Vagina (tissue), 2 donors: ENCODE measurements at regions not wholly inside any gene's neighbourhood (a gene's known extent, or its start where the extent isn't known, plus 50 kb on each side); places are given as distances from the start of the nearest gene placed in this dataset.

Experiments
- DNase-seq, 2 donors: peaks; one replicate each; pipeline ENCODE4 v3.0.0-alpha.2; 2017; ENCODE audit errors: extremely low spot score in 2 of 2
- H3K27ac ChIP-seq: fragments of 200-600 bp; sonication (generic); one replicate; pipeline ENCODE4 v1.5.1; 2019
- H3K27me3 ChIP-seq: fragments of 200-600 bp; sonication (generic); one replicate; pipeline ENCODE4 v1.5.1; 2019
- H3K36me3 ChIP-seq, 2 donors: fragments of 200-600 bp; sonication (generic); one replicate each; pipeline ENCODE4 v1.5.1; 2017 to 2019
- H3K4me1 ChIP-seq: fragments of 200-600 bp; sonication (generic); one replicate; pipeline ENCODE4 v1.5.1; 2019
- H3K4me3 ChIP-seq, 2 donors: fragments of 200-600 bp; sonication (generic); 1 replicate in 1 of 2; 2 replicates in 1 of 2; pipeline ENCODE4 v1.5.1; 2016 to 2019
- H3K9me3 ChIP-seq: fragments of 200-600 bp; sonication (generic); one replicate; pipeline ENCODE4 v1.5.1; 2019
- POLR2A ChIP-seq, 2 donors: fragments of 450-650 bp; IDR thresholded peaks; one replicate each; pipeline ENCODE4 v1.6.1; 2017; ENCODE audit warnings: antibody characterized with exemption in 2 of 2, mild to moderate bottlenecking in 2 of 2, moderate library complexity in 2 of 2
- POLR2AphosphoS5 ChIP-seq, 2 donors: sonication (generic); formaldehyde crosslinking; IDR thresholded peaks; one replicate each; pipeline ENCODE4 v1.9.0; 2017; ENCODE audit warnings: antibody characterized with exemption in 2 of 2, mild to moderate bottlenecking in 2 of 2, low read depth in 1 of 2; ENCODE audit not compliant: insufficient read depth in 1 of 2
- intact Hi-C: fragments of 100-400 bp; cut with DNase I; formaldehyde crosslinking; loops from one replicate; pipeline ENCODE4 v1.15.1; 2023
- TF ChIP-seq, protein P1 (sequence below), 3 experiments: fragments of 450-650 bp in 2 of 3; fragments of 200-600 bp in 1 of 3; sonication (generic) in 1 of 3; IDR thresholded peaks; one replicate each; pipeline ENCODE4 v1.5.1; 2017 to 2019; ENCODE audit warnings: antibody characterized with exemption in 3 of 3, mild to moderate bottlenecking in 2 of 3, moderate library complexity in 2 of 3

DNA sequence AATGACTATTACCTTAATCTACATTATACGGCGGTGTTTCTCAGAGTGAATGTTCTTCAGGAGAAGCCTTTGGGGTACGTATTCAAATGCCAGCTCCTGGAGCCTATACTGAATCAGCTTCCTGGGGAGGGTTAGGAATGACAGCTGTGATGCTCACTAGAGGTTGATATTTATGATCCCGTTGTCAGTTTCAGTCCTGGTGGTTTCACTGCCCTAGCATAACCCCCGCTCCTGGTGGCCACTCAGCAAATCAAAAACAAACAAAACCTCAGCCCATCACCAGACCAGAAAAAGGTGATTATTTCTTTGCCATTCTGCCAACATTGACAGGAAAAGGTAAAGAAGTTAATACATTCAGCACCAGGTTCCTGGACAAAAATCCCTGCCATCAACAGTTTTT, 136.5 kb upstream of the CRY1 start:
- H3K9me3 ChIP-seq: no peaks in the 10 kb centered on the region
- intact Hi-C loops: no loop called here
- TF ChIP-seq POLR2A (IDR thresholded peaks at IDR 0.05) (no peak), POLR2AphosphoS5 (IDR thresholded peaks at IDR 0.05; ENCODE audit: insufficient read depth in 1 of 2, low read depth in 1 of 2) (no peak)
- TF ChIP-seq, protein P1, sequence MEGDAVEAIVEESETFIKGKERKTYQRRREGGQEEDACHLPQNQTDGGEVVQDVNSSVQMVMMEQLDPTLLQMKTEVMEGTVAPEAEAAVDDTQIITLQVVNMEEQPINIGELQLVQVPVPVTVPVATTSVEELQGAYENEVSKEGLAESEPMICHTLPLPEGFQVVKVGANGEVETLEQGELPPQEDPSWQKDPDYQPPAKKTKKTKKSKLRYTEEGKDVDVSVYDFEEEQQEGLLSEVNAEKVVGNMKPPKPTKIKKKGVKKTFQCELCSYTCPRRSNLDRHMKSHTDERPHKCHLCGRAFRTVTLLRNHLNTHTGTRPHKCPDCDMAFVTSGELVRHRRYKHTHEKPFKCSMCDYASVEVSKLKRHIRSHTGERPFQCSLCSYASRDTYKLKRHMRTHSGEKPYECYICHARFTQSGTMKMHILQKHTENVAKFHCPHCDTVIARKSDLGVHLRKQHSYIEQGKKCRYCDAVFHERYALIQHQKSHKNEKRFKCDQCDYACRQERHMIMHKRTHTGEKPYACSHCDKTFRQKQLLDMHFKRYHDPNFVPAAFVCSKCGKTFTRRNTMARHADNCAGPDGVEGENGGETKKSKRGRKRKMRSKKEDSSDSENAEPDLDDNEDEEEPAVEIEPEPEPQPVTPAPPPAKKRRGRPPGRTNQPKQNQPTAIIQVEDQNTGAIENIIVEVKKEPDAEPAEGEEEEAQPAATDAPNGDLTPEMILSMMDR (IDR thresholded peaks at IDR 0.05): no peak
- no peaks in the 10 kb centered on the region for H3K4me1 ChIP-seq
- no peak overlapping the region for H3K4me3 ChIP-seq
- no peaks in the 10 kb centered on the region for H3K27me3 ChIP-seq
- no peak overlapping the region for H3K27ac ChIP-seq
- no peaks in the 10 kb centered on the region for H3K36me3 ChIP-seq
- DNase-seq: no peak

DNA sequence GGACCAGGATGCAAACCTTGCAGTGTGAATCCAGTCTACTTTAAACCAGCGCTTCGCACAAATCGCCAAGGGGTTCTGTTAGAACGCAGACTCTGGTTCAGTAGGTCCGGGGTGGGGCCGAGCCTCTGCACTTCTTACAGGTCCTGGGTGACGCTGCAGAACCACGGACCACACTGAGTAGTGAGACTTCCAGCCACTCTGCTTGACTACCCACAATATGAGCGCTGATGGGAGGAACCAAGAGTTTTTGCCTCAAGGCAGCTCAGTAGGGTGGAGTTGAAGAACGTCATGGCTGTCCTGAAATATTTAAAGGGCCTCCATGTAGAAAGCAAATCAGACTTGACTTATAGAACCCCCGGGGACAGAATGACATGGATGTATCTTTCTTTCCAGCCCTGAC, 138.0 kb upstream of the CRY1 start:
- H3K27me3 ChIP-seq: no peaks in the 10 kb centered on the region
- intact Hi-C loops: no loop called here

DNA sequence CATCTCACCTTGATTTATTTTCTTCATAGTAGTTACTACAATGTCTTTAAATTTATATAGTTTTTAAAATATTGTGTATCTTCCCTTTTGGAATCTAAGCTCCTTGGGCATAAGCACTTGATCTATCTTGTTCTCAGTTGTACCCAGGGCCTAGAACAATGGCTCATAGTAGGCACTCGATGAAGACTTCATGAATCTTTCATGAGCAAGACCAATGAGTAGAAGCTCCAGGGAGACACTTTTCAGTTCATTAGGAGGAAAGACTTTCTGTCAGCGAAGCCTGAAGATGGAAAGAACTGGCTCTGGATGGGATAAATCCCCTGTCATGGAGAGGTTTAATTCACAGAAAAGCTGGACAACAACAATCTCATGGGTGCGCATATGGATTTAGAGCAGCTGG, 140.2 kb upstream of the CRY1 start:
- Histone ChIP-seq H3K9me3 (no peaks in the 10 kb centered on the region), H3K36me3 (no peaks in the 10 kb centered on the region), H3K27ac (no peak overlapping the region), H3K4me1 (no peaks in the 10 kb centered on the region), H3K4me3 (no peak overlapping the region), H3K27me3 (no peaks in the 10 kb centered on the region)
- TF ChIP-seq POLR2A (IDR thresholded peaks at IDR 0.05): no peak
- TF ChIP-seq POLR2AphosphoS5 (IDR thresholded peaks at IDR 0.05; ENCODE audit: insufficient read depth in 1 of 2, low read depth in 1 of 2): no peak
- TF ChIP-seq, protein P1 (IDR thresholded peaks at IDR 0.05): no peak
- no peak for DNase-seq
- intact Hi-C loops: no loop called here

More for the DNA sequence above, 138.0 kb upstream of the CRY1 start:
- Histone ChIP-seq H3K36me3 (no peaks in the 10 kb centered on the region), H3K4me3 (no peak overlapping the region), H3K27ac (no peak overlapping the region), H3K9me3 (no peaks in the 10 kb centered on the region), H3K4me1 (no peaks in the 10 kb centered on the region)
- TF ChIP-seq POLR2AphosphoS5 (IDR thresholded peaks at IDR 0.05; ENCODE audit: insufficient read depth in 1 of 2, low read depth in 1 of 2) (no peak), POLR2A (IDR thresholded peaks at IDR 0.05) (no peak)
- TF ChIP-seq, protein P1 (IDR thresholded peaks at IDR 0.05): no peak
- DNase-seq: no peak

DNA sequence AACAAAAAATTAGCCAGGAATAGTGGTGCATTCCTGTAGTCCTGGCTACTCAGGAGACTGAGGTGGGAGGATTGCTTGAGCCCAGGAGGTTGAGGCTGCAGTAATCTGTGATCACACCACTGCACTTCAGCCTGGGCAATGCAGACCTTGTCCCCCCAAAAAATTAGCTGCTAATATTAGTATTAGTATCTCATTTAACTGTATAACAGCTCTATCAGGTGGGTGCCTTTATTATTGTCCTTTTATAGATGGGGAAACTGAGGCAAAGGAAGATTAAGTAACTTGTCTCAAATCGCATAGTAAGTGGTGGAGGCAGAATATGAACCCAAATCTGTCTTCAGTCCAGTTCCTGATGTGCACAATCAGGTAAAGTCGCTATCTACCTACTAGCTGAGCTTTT, 142.3 kb upstream of the CRY1 start:
- intact Hi-C loops: no loop called here
- TF ChIP-seq POLR2A (IDR thresholded peaks at IDR 0.05): no peak
- Histone ChIP-seq H3K4me1 (no peaks in the 10 kb centered on the region), H3K9me3 (no peaks in the 10 kb centered on the region), H3K4me3 (no peak overlapping the region), H3K27me3 (no peaks in the 10 kb centered on the region), H3K36me3 (no peaks in the 10 kb centered on the region), H3K27ac (no peak overlapping the region)
- DNase-seq: no peak

DNA sequence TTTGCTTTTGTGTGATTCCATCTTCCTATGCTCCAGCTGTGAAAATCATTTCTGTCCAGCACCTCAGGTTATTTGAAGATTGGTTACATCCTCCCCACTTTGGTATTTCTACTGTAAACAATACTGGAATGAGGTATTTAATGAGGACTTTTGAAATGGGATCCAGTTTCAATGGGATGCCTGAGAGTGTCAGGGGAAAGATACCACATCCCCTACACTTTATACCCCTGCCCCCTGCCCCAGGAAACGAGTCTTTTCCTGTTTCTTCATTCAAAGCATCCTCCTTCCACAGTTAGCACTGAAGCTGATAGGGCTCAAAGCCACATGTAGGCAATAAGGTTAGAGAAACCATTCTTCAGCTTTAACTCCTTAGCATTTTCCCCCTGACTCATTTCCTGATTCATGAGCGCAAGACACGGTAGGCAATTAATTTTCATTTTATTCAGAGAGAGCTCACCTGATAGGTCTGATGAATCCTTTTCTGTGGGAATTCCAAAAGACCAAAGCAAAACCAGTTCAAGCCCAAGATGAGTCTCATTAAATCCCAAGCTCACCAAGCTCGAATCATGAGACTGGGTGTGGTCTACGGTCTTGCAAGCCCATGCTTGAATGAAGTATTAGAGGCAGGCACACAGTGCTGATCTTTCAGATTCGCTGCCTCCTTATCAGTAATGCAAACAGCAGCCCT, 143.6 kb upstream of the CRY1 start:
- no peak overlapping the region for H3K27ac ChIP-seq
- no peaks in the 10 kb centered on the region for H3K4me1 ChIP-seq
- no peak for TF ChIP-seq POLR2AphosphoS5 (IDR thresholded peaks at IDR 0.05; ENCODE audit: insufficient read depth in 1 of 2, low read depth in 1 of 2)
- intact Hi-C loops: no loop called here
- no peaks in the 10 kb centered on the region for H3K9me3 ChIP-seq
- no peak for DNase-seq
- H3K27me3 ChIP-seq: no peaks in the 10 kb centered on the region
- no peak overlapping the region for H3K4me3 ChIP-seq
- H3K36me3 ChIP-seq: no peaks in the 10 kb centered on the region

DNA sequence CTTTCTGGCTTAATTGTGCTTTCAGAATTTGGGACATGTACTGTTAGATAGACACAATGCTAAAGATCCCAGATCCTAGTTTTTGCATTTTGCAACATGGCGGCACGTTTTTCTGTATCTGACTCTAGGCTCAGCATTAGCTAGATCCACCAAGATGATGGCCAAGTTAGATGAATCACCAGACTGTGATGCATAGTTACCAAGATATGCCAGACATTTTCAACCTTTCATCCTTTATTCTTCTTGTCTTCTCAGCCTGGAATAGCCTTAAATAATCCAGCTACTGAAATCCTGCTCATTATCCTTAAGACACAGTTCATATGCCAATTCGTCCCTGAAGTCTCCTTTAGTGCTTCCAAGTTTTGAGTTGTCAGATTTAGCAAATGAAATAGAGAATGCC, 144.9 kb upstream of the CRY1 start:
- intact Hi-C loops: no loop called here

More for the DNA sequence above, 144.9 kb upstream of the CRY1 start:
- DNase-seq: no peak
- TF ChIP-seq POLR2AphosphoS5 (IDR thresholded peaks at IDR 0.05; ENCODE audit: insufficient read depth in 1 of 2, low read depth in 1 of 2) (no peak), POLR2A (IDR thresholded peaks at IDR 0.05) (no peak)
- TF ChIP-seq, protein P1 (IDR thresholded peaks at IDR 0.05): no peak
- Histone ChIP-seq H3K9me3 (no peaks in the 10 kb centered on the region), H3K4me3 (no peak overlapping the region), H3K27me3 (no peaks in the 10 kb centered on the region), H3K36me3 (no peaks in the 10 kb centered on the region), H3K27ac (no peak overlapping the region), H3K4me1 (no peaks in the 10 kb centered on the region)
